SK-N-SH (cell line): ENCODE measurements at regions not wholly inside any gene's neighbourhood (a gene's known extent, or its start where the extent isn't known, plus 50 kb on each side); places are given as distances from the start of the nearest gene placed in this dataset.

Experiments
- CTCF ChIA-PET: fragments of 300-600, 350-600 bp; formaldehyde crosslinking; extraction: SDS; loops from one replicate; lab custom pipeline; 2021; lab: Yijun Ruan, JAX
- POLR2A ChIA-PET: fragments of 350-600 bp; sonication (Branson Sonifier 250); formaldehyde crosslinking; extraction: SDS; loops from one replicate; lab custom pipeline; 2020; ENCODE audit warnings: antibody characterized with exemption, inconsistent platforms; lab: Yijun Ruan, JAX
- DNase-seq: peaks from one replicate; pipeline ENCODE4 v3.0.0; 2012
- H2AFZ ChIP-seq: fragments of 200-600 bp; sonication (generic); 2 replicates; pipeline ENCODE4 v1.8.1; 2016; ENCODE audit warnings: antibody characterized with exemption, mild to moderate bottlenecking, low read depth
- H3F3A ChIP-seq: fragments of 200-600 bp; sonication (generic); replicated peaks from 2 replicates; pipeline ENCODE3; 2016; ENCODE audit warnings: antibody characterized with exemption, mild to moderate bottlenecking; ENCODE audit not compliant: insufficient read depth
- H3K27ac ChIP-seq, 2 experiments: fragments of 200-500 bp in 1 of 2; fragments of 200-600 bp in 1 of 2; sonication (Bioruptor generic) in 1 of 2; sonication (generic), shearing (Covaris generic) in 1 of 2; 2 replicates each; pipeline versions ENCODE4 v1.5.1 to v1.6.1; 2014 to 2016; ENCODE audit warnings: low read depth in 2 of 2, inconsistent platforms in 1 of 2, low read length in 1 of 2, mild to moderate bottlenecking in 1 of 2, mixed read lengths in 1 of 2
- H3K27me3 ChIP-seq: fragments of 200-600 bp; sonication (generic), shearing (Covaris generic); 2 replicates; pipeline ENCODE4 v1.6.1; 2016; ENCODE audit warnings: mixed run types; ENCODE audit not compliant: insufficient read depth
- H3K36me3 ChIP-seq, 2 experiments: fragments of 200-500 bp in 1 of 2; fragments of 200-600 bp in 1 of 2; sonication (Bioruptor generic) in 1 of 2; sonication (generic) in 1 of 2; replicated peaks in 1 of 2; 2 replicates each; pipeline versions ENCODE3 to v1.5.1; 2014 to 2016; ENCODE audit warnings: low read length in 1 of 2, mild to moderate bottlenecking in 1 of 2; ENCODE audit not compliant: insufficient read depth in 2 of 2, control insufficient read depth in 1 of 2
- H3K4me1 ChIP-seq, 2 experiments: fragments of 200-500 bp in 1 of 2; fragments of 200-600 bp in 1 of 2; sonication (Bioruptor generic) in 1 of 2; sonication (generic), shearing (Covaris generic) in 1 of 2; 2 replicates each; pipeline versions ENCODE4 v1.5.1 to v1.6.1; 2014 to 2016; ENCODE audit warnings: low read depth in 1 of 2, low read length in 1 of 2, mixed run types in 1 of 2; ENCODE audit not compliant: insufficient read depth in 2 of 2, control insufficient read depth in 1 of 2
- H3K4me2 ChIP-seq: fragments of 200-600 bp; sonication (generic), shearing (Covaris generic); 2 replicates; pipeline ENCODE4 v1.6.1; 2017; ENCODE audit warnings: mixed run types
- H3K4me3 ChIP-seq, 2 experiments: fragments of 200-500 bp in 1 of 2; fragments of 200-600 bp in 1 of 2; sonication (Bioruptor generic) in 1 of 2; sonication (generic), shearing (Covaris generic) in 1 of 2; 2 replicates each; pipeline versions ENCODE4 v1.5.1 to v1.8.1; 2014 to 2016; ENCODE audit warnings: low read depth in 2 of 2, inconsistent platforms in 1 of 2, low read length in 1 of 2, mild to moderate bottlenecking in 1 of 2, mixed read lengths in 1 of 2, moderate library complexity in 1 of 2
- H3K79me2 ChIP-seq: fragments of 200-600 bp; sonication (generic); 2 replicates; pipeline ENCODE4 v1.8.1; 2017; ENCODE audit warnings: mild to moderate bottlenecking; ENCODE audit not compliant: insufficient read depth
- H3K9ac ChIP-seq: fragments of 200-600 bp; sonication (generic); 2 replicates; pipeline ENCODE4 v1.6.1; 2017; ENCODE audit warnings: mixed run types
- H3K9me2 ChIP-seq: fragments of 200-600 bp; sonication (generic); 2 replicates; pipeline ENCODE4 v1.6.1; 2017; ENCODE audit warnings: mixed run types
- H3K9me3 ChIP-seq: fragments of 200-600 bp; sonication (generic); 2 replicates; pipeline ENCODE4 v1.6.1; 2017; ENCODE audit warnings: mixed run types, mild to moderate bottlenecking, moderate library complexity
- H4K20me1 ChIP-seq: fragments of 200-600 bp; sonication (generic); 2 replicates; pipeline ENCODE4 v1.6.1; 2017; ENCODE audit warnings: mild to moderate bottlenecking, mixed run types; ENCODE audit not compliant: insufficient read depth
- EZH2phosphoT487 ChIP-seq: fragments of 200-600 bp; sonication (generic); IDR thresholded peaks from 2 replicates; pipeline ENCODE4 v1.6.1; 2017; ENCODE audit warnings: low read depth, mixed run types, mild to moderate bottlenecking, antibody characterized with exemption, moderate library complexity, borderline replicate concordance
- JUND ChIP-seq: IDR thresholded peaks from 2 replicates; pipeline ENCODE4 v1.4.0; 2012
- MEF2A ChIP-seq: IDR thresholded peaks from 2 replicates; pipeline ENCODE4 v1.4.0; 2012; ENCODE audit warnings: low read depth, borderline replicate concordance
- MXI1 ChIP-seq: IDR thresholded peaks from 2 replicates; pipeline ENCODE4 v1.6.1; 2012; ENCODE audit warnings: mild to moderate bottlenecking, low read depth, low read length, improper control_type of control experiment
- NRF1 ChIP-seq: IDR thresholded peaks from 2 replicates; pipeline ENCODE4 v1.6.1; 2012; ENCODE audit warnings: low read depth, mild to moderate bottlenecking, low read length
- RCOR1 ChIP-seq: fragments of 150-350 bp; IDR thresholded peaks from 2 replicates; pipeline ENCODE4 v1.6.1; 2017; ENCODE audit warnings: antibody characterized with exemption, low read length
- TCF12 ChIP-seq: IDR thresholded peaks from 2 replicates; pipeline ENCODE4 v1.4.0; 2012
- WGBS: methylation state at CpG from one replicate; pipeline ENCODE4 v1.1.6; 2017; ENCODE audit warnings: low lambda C conversion rate; 5-methylcytosine and 5-hydroxymethylcytosine counted together
- TF ChIP-seq, protein P1 (sequence below): IDR thresholded peaks from 2 replicates; pipeline ENCODE4 v1.4.0; 2012; ENCODE audit warnings: low read depth
- TF ChIP-seq, protein P2 (sequence below): IDR thresholded peaks from 2 replicates; pipeline ENCODE4; 2012
- TF ChIP-seq, protein P3 (sequence below): IDR thresholded peaks from 2 replicates; pipeline ENCODE4 v1.4.0; 2012; ENCODE audit warnings: low read depth, borderline replicate concordance

DNA sequence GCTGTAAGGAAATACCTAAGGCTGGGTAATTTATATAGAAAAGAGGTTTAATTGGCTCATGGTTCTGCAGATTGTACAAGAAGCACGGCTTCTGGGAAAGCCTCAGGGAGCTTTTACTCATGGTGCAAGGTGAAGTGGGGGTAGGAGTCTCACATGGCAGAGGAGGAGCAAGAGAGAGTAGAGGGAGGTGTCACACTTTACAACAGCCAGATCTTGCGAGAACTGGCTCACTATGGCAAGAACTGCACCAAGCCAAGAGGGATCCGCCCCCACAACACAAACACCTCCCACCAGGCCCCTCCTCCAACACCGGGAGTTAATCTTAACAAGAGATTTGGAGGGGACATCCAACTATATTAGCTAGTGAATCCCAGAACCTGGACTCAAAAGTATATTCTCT, 135.4 kb upstream of the SOD1 start:
- no peak for DNase-seq
- no peaks in the 10 kb centered on the region for H4K20me1 ChIP-seq
- no peak overlapping the region for H3K27ac ChIP-seq
- H3K79me2 ChIP-seq, result no peaks in the 10 kb centered on the region
- no peak overlapping the region for H3K4me2 ChIP-seq
- H3K27me3 ChIP-seq, result no peaks in the 10 kb centered on the region
- CTCF ChIA-PET, result interaction anchor here (1.0 to 1.9 kb wide), 4 partner anchors 9 to 325 kb away, joined by 3 to 9 read pairs (median 4); no protein-coding TSS in a partner anchor
- no peak overlapping the region for H2AFZ ChIP-seq
- no peaks in the 10 kb centered on the region for H3K36me3 ChIP-seq
- H3K4me3 ChIP-seq, result no peak overlapping the region
- TF ChIP-seq NRF1, result no peak
- TF ChIP-seq RCOR1, result no peak
- POLR2A ChIA-PET, result interaction anchor here (1.0 kb wide), 1 partner anchor 35 kb away, joined by 5 read pairs; no protein-coding TSS in a partner anchor
- WGBS, result 64% methylated on average over 3 of the region's 4 CpGs
- no peaks in the 10 kb centered on the region for H3F3A ChIP-seq
- H3K9me3 ChIP-seq, result no peaks in the 10 kb centered on the region
- peaks cover 0 to 10% of the 10 kb centered on the region in 2 experiments; a peak in 1 of 4 replicates for H3K4me1 ChIP-seq
- no peak overlapping the region for H3K9ac ChIP-seq
- H3K9me2 ChIP-seq, result no peaks in the 10 kb centered on the region

DNA sequence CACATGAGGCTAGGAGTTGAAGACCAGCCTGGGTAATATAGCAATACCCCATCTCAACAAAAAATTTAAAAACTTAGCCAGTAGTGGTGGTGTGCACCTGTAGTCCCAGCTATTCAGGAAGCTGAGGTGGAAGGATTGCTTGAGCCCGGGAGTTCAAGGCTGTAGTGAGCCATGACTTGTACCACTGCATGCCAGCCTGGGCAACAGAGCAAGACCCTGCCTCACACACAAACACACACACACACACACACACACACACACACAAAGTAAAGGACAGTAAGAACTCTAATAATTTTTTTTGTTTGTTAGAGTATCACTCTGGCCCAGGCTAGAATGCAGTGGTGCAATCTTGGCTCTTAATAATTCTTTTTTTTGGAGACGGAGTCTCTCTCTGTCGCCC, 138.0 kb upstream of the SOD1 start:
- Histone ChIP-seq H3K9me3 (no peaks in the 10 kb centered on the region), H3K9ac (no peak overlapping the region), H2AFZ (no peak overlapping the region), H4K20me1 (no peaks in the 10 kb centered on the region), H3K4me2 (no peak overlapping the region), H3K4me3 (no peak overlapping the region), H3K4me1 (peaks cover 0 to 10% of the 10 kb centered on the region in 2 experiments; a peak in 1 of 4 replicates), H3K9me2 (no peaks in the 10 kb centered on the region), H3K36me3 (no peaks in the 10 kb centered on the region), H3K79me2 (no peaks in the 10 kb centered on the region), H3F3A (no peaks in the 10 kb centered on the region), H3K27ac (no peak overlapping the region), H3K27me3 (no peaks in the 10 kb centered on the region)
- POLR2A ChIA-PET, result interaction anchor here (0.9 kb wide), 1 partner anchor 38 kb away, joined by 3 read pairs; no protein-coding TSS in a partner anchor
- CTCF ChIA-PET, result interaction anchor here (1.9 kb wide), 1 partner anchor 60 kb away, joined by 4 read pairs; no protein-coding TSS in a partner anchor
- TF ChIP-seq, protein P1, sequence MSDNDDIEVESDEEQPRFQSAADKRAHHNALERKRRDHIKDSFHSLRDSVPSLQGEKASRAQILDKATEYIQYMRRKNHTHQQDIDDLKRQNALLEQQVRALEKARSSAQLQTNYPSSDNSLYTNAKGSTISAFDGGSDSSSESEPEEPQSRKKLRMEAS, result no peak
- TF ChIP-seq, protein P2, sequence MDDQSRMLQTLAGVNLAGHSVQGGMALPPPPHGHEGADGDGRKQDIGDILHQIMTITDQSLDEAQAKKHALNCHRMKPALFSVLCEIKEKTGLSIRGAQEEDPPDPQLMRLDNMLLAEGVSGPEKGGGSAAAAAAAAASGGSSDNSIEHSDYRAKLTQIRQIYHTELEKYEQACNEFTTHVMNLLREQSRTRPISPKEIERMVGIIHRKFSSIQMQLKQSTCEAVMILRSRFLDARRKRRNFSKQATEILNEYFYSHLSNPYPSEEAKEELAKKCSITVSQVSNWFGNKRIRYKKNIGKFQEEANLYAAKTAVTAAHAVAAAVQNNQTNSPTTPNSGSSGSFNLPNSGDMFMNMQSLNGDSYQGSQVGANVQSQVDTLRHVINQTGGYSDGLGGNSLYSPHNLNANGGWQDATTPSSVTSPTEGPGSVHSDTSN, result no peak
- TF ChIP-seq MXI1 (no peak), TCF12 (no peak), MEF2A (no peak), EZH2phosphoT487 (no peak), JUND (no peak)
- TF ChIP-seq, protein P3, sequence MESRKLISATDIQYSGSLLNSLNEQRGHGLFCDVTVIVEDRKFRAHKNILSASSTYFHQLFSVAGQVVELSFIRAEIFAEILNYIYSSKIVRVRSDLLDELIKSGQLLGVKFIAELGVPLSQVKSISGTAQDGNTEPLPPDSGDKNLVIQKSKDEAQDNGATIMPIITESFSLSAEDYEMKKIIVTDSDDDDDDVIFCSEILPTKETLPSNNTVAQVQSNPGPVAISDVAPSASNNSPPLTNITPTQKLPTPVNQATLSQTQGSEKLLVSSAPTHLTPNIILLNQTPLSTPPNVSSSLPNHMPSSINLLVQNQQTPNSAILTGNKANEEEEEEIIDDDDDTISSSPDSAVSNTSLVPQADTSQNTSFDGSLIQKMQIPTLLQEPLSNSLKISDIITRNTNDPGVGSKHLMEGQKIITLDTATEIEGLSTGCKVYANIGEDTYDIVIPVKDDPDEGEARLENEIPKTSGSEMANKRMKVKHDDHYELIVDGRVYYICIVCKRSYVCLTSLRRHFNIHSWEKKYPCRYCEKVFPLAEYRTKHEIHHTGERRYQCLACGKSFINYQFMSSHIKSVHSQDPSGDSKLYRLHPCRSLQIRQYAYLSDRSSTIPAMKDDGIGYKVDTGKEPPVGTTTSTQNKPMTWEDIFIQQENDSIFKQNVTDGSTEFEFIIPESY, result no peak
- DNase-seq, result no peak
- WGBS, result 84% methylated on average over 3 of the region's 3 CpGs
